ENCODE measurements at regions not wholly inside any gene's neighbourhood (a gene's known extent, or its start where the extent isn't known, plus 50 kb on each side); places are given as distances from the start of the nearest gene placed in this dataset.

GRCh38 chr1:221203224-221204054 lies 324.2 kb downstream of the HLX start:
- peak; percentile 51 for FAIRE-seq
- H3K27ac ChIP-seq (ENCODE audit: control insufficient read depth, insufficient read depth, low read length): no peak overlapping the region

GRCh38 chr1:221204055-221204833 lies 325.0 kb downstream of the HLX start:
- TF ChIP-seq EZH2 (IDR thresholded peaks at IDR 0.05; ENCODE audit: low read length) (no peak), CTCF (optimal IDR thresholded peaks at IDR 0.05 in 1 of 3, IDR thresholded peaks at IDR 0.05 in 1 of 3, conservative IDR thresholded peaks at IDR 0.05 in 1 of 3; ENCODE audit: extremely low read depth in 1 of 3, insufficient read depth in 2 of 3, low read length in 3 of 3) (no peak)

More at GRCh38 chr1:221203224-221204054, 324.2 kb downstream of the HLX start:
- H2AFZ ChIP-seq (ENCODE audit: control insufficient read depth, low read length): no peak overlapping the region
- no peak overlapping the region for H3K4me2 ChIP-seq (ENCODE audit: control insufficient read depth, extremely low read depth, insufficient read depth, low read depth, low read length)
- no peaks in the 10 kb centered on the region for H3K9me1 ChIP-seq (ENCODE audit: control insufficient read depth, extremely low read depth, insufficient read depth, low read length)
- no peaks in the 10 kb centered on the region for H3K79me2 ChIP-seq (ENCODE audit: control insufficient read depth, insufficient read depth, low read length)
- H3K4me3 ChIP-seq (ENCODE audit: control insufficient read depth in 2 of 3, extremely low read depth in 1 of 3, insufficient read depth in 2 of 3, low read depth in 1 of 3, low read length in 3 of 3): no peak overlapping the region
- dilution Hi-C loops (cut with MboI; ENCODE audit: extremely low pct_ligation_motif_present, low sequenced_read_pairs): no loop called here
- no peak for TF ChIP-seq EZH2 (IDR thresholded peaks at IDR 0.05; ENCODE audit: low read length)
- peak; percentile 77 to 87 (median 84) for TF ChIP-seq CTCF (optimal IDR thresholded peaks at IDR 0.05 in 1 of 3, IDR thresholded peaks at IDR 0.05 in 1 of 3, conservative IDR thresholded peaks at IDR 0.05 in 1 of 3; ENCODE audit: extremely low read depth in 1 of 3, insufficient read depth in 2 of 3, low read length in 3 of 3)
- no peak for DNase-seq (ENCODE audit: low read depth, low spot score)
- H3K27me3 ChIP-seq (ENCODE audit: control insufficient read depth, extremely low read depth, insufficient read depth, low read length): no peaks in the 10 kb centered on the region
- no peaks in the 10 kb centered on the region for H4K20me1 ChIP-seq (ENCODE audit: control insufficient read depth, extremely low read depth, insufficient read depth, low read length)
- H3K36me3 ChIP-seq (ENCODE audit: control insufficient read depth in 2 of 2, extremely low read depth in 1 of 2, insufficient read depth in 2 of 2, low read length in 2 of 2): no peaks in the 10 kb centered on the region
- no peaks in the 10 kb centered on the region for H3K4me1 ChIP-seq (ENCODE audit: control insufficient read depth, extremely low read depth, insufficient read depth, low read length)
- H3K9me3 ChIP-seq (ENCODE audit: control insufficient read depth, low read depth, low read length): no peaks in the 10 kb centered on the region
- no peak overlapping the region for H3K9ac ChIP-seq (ENCODE audit: control insufficient read depth, extremely low read depth, insufficient read depth, low read length)

More at GRCh38 chr1:221204055-221204833, 325.0 kb downstream of the HLX start:
- no peak for FAIRE-seq
- Histone ChIP-seq H3K27ac (ENCODE audit: control insufficient read depth, insufficient read depth, low read length) (no peak overlapping the region), H3K9ac (ENCODE audit: control insufficient read depth, extremely low read depth, insufficient read depth, low read length) (no peak overlapping the region), H3K9me3 (ENCODE audit: control insufficient read depth, low read depth, low read length) (no peaks in the 10 kb centered on the region), H3K4me2 (ENCODE audit: control insufficient read depth, extremely low read depth, insufficient read depth, low read depth, low read length) (no peak overlapping the region), H3K4me3 (ENCODE audit: control insufficient read depth in 2 of 3, extremely low read depth in 1 of 3, insufficient read depth in 2 of 3, low read depth in 1 of 3, low read length in 3 of 3) (no peak overlapping the region), H3K9me1 (ENCODE audit: control insufficient read depth, extremely low read depth, insufficient read depth, low read length) (no peaks in the 10 kb centered on the region), H4K20me1 (ENCODE audit: control insufficient read depth, extremely low read depth, insufficient read depth, low read length) (no peaks in the 10 kb centered on the region), H3K79me2 (ENCODE audit: control insufficient read depth, insufficient read depth, low read length) (no peaks in the 10 kb centered on the region), H2AFZ (ENCODE audit: control insufficient read depth, low read length) (no peak overlapping the region), H3K36me3 (ENCODE audit: control insufficient read depth in 2 of 2, extremely low read depth in 1 of 2, insufficient read depth in 2 of 2, low read length in 2 of 2) (no peaks in the 10 kb centered on the region), H3K27me3 (ENCODE audit: control insufficient read depth, extremely low read depth, insufficient read depth, low read length) (no peaks in the 10 kb centered on the region), H3K4me1 (ENCODE audit: control insufficient read depth, extremely low read depth, insufficient read depth, low read length) (no peaks in the 10 kb centered on the region)
- dilution Hi-C loops (cut with MboI; ENCODE audit: extremely low pct_ligation_motif_present, low sequenced_read_pairs): no loop called here
- DNase-seq (ENCODE audit: low read depth, low spot score): no peak
